Astrocyte (in vitro differentiated cells and primary cell): ENCODE measurements at regions not wholly inside any gene's neighbourhood (a gene's known extent, or its start where the extent isn't known, plus 50 kb on each side); places are given as distances from the start of the nearest gene placed in this dataset.

Source experiments
- DNase-seq: peaks from one replicate; pipeline ENCODE4 v3.0.0-alpha.2; 2010; ENCODE audit warnings: low read depth
- FAIRE-seq: peaks from 2 replicates; lab custom pipeline; 2011; peaks lifted over from hg19 to GRCh38; lab: Jason Lieb, UNC
- H2AFZ ChIP-seq: 2 replicates; pipeline ENCODE4 v1.6.0; 2012; ENCODE audit warnings: low read depth, low read length, inconsistent platforms
- H3K27ac ChIP-seq: 2 replicates; pipeline ENCODE4 v1.5.1; 2011; ENCODE audit warnings: low read depth, low read length, inconsistent platforms
- H3K27me3 ChIP-seq: 2 replicates; pipeline ENCODE4 v1.6.0; 2011; ENCODE audit warnings: low read length, inconsistent platforms; ENCODE audit not compliant: insufficient read depth
- H3K36me3 ChIP-seq: 2 replicates; pipeline ENCODE4 v1.5.1; 2011; ENCODE audit warnings: low read length, inconsistent platforms; ENCODE audit not compliant: insufficient read depth
- H3K4me1 ChIP-seq: 2 replicates; pipeline ENCODE4 v1.5.1; 2011; ENCODE audit warnings: low read length, inconsistent platforms; ENCODE audit not compliant: insufficient read depth
- H3K4me2 ChIP-seq: 2 replicates; pipeline ENCODE4 v1.6.0; 2012; ENCODE audit warnings: low read length, inconsistent platforms
- H3K4me3 ChIP-seq: 2 replicates; pipeline ENCODE4 v1.5.1; 2011; ENCODE audit warnings: low read depth, mild to moderate bottlenecking, low read length, inconsistent platforms; ENCODE audit not compliant: insufficient read depth
- H3K79me2 ChIP-seq: 2 replicates; pipeline ENCODE4 v1.6.0; 2012; ENCODE audit warnings: mild to moderate bottlenecking, low read length, inconsistent platforms; ENCODE audit not compliant: insufficient read depth
- H3K9ac ChIP-seq: 2 replicates; pipeline ENCODE4 v1.6.0; 2012; ENCODE audit warnings: mild to moderate bottlenecking, low read length, inconsistent platforms
- H3K9me3 ChIP-seq: 2 replicates; pipeline ENCODE4 v1.5.1; 2012; ENCODE audit warnings: low read depth, mild to moderate bottlenecking, low read length, inconsistent platforms; ENCODE audit not compliant: insufficient read depth
- H4K20me1 ChIP-seq: 2 replicates; pipeline ENCODE4 v1.6.0; 2012; ENCODE audit warnings: low read length, inconsistent platforms; ENCODE audit not compliant: insufficient read depth
- H3K27ac Mint-ChIP-seq: one replicate; pipeline ENCODE4 v1.8.0; 2021; ENCODE audit warnings: mild to moderate bottlenecking, mixed read lengths; ENCODE audit not compliant: unreplicated experiment
- H3K27me3 Mint-ChIP-seq: one replicate; pipeline ENCODE4 v1.8.0; 2021; ENCODE audit warnings: low read depth, mixed read lengths; ENCODE audit not compliant: unreplicated experiment
- H3K36me3 Mint-ChIP-seq: one replicate; pipeline ENCODE4 v1.8.0; 2021; ENCODE audit warnings: low read depth, mixed read lengths; ENCODE audit not compliant: unreplicated experiment
- H3K4me1 Mint-ChIP-seq: one replicate; pipeline ENCODE4 v1.8.0; 2021; ENCODE audit warnings: low read depth, mixed read lengths; ENCODE audit not compliant: unreplicated experiment
- H3K4me3 Mint-ChIP-seq: one replicate; pipeline ENCODE4 v1.8.0; 2021; ENCODE audit warnings: mild to moderate bottlenecking, moderate library complexity, mixed read lengths; ENCODE audit not compliant: unreplicated experiment
- H3K9me3 Mint-ChIP-seq: one replicate; pipeline ENCODE4 v1.8.0; 2021; ENCODE audit warnings: mild to moderate bottlenecking, mixed read lengths; ENCODE audit not compliant: unreplicated experiment
- EZH2 ChIP-seq: IDR thresholded peaks from 2 replicates; pipeline ENCODE4 v1.6.1; 2012; ENCODE audit warnings: mild to moderate bottlenecking, low read length, inconsistent platforms; ENCODE audit not compliant: insufficient read depth
- TF ChIP-seq, protein P1 (sequence below): IDR thresholded peaks from 2 replicates; pipeline ENCODE4 v1.5.1; 2011; ENCODE audit warnings: low read depth, mild to moderate bottlenecking, inconsistent platforms, low read length, moderate library complexity; ENCODE audit not compliant: insufficient read depth

DNA sequence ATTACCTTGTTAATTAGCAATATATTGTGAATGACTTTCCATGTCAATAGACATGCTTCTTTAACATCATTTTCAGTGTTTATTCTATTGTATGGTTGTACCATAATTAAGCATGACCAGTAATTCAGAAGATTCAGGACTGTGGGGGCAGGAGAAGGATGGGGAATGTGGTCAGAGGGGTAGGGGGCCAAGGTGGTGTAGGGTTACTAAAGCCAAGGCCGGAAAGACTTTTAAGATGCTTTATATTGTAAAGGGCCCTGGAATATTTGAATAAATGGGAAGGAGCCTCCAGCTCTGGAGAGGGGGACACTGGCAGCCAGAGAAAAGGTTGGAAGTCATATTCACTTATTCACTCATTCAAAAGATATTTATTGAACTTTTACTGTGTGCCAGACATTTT lies 115.7 kb downstream of the FGF18 start:
- H4K20me1 ChIP-seq: no peaks in the 10 kb centered on the region
- no peaks in the 10 kb centered on the region for H3K4me1 ChIP-seq
- H3K4me3 ChIP-seq: no peak overlapping the region
- Mint-ChIP-seq H3K4me3 (no peak overlapping the region), H3K27me3 (peaks cover 7% of the 10 kb centered on the region), H3K27ac (no peak overlapping the region), H3K4me1 (peaks cover 18% of the 10 kb centered on the region), H3K9me3 (no peaks in the 10 kb centered on the region), H3K36me3 (no peaks in the 10 kb centered on the region)
- H3K4me2 ChIP-seq: no peak overlapping the region
- FAIRE-seq (no peak), DNase-seq (no peak)
- no peak for TF ChIP-seq EZH2
- TF ChIP-seq, protein P1, sequence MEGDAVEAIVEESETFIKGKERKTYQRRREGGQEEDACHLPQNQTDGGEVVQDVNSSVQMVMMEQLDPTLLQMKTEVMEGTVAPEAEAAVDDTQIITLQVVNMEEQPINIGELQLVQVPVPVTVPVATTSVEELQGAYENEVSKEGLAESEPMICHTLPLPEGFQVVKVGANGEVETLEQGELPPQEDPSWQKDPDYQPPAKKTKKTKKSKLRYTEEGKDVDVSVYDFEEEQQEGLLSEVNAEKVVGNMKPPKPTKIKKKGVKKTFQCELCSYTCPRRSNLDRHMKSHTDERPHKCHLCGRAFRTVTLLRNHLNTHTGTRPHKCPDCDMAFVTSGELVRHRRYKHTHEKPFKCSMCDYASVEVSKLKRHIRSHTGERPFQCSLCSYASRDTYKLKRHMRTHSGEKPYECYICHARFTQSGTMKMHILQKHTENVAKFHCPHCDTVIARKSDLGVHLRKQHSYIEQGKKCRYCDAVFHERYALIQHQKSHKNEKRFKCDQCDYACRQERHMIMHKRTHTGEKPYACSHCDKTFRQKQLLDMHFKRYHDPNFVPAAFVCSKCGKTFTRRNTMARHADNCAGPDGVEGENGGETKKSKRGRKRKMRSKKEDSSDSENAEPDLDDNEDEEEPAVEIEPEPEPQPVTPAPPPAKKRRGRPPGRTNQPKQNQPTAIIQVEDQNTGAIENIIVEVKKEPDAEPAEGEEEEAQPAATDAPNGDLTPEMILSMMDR: no peak
- no peaks in the 10 kb centered on the region for H3K27me3 ChIP-seq
- H3K36me3 ChIP-seq: no peaks in the 10 kb centered on the region
- H3K79me2 ChIP-seq: no peaks in the 10 kb centered on the region
- H3K9ac ChIP-seq: no peak overlapping the region
- no peak overlapping the region for H2AFZ ChIP-seq
- no peak overlapping the region for H3K27ac ChIP-seq
- H3K9me3 ChIP-seq: no peaks in the 10 kb centered on the region

DNA sequence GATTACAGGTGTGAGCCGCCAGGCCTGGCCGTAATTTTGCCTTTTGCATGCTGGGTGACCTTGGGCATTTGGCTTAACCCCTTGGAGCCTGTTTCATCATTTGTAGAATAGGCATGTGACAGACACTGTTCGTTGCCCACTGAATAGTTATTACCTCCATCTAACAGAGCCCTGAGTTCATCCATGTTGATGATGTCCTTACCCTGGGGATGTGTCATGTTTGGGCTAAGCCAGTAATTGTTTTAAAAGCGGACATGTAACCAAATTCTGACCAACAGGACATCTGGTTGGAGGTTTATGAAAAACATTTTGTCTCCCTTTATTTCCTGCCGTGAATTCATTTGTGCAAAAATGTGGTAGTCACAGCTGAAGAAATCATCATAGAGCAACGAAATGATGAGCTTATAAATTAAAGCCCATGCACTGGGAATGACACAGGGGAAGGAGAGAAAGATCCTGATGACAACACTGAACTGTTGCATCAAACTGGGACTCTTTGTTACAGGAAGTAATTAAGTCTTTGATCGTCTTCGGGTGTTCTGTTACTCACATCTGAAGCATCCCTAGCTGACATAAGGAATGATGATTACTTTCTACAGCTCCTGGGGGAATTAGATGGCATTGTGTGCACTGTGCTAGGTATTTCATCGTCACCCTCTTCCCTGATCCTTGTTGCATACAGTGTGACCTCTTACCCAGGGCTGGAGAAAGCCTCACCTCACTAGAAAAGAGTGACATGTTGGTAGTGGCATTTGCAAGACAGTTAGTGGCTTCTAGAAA lies 117.8 kb downstream of the FGF18 start:
- no peaks in the 10 kb centered on the region for H3K9me3 ChIP-seq
- H2AFZ ChIP-seq: no peak overlapping the region
- H3K4me1 Mint-ChIP-seq: peaks cover 18% of the 10 kb centered on the region
- H3K4me2 ChIP-seq: no peak overlapping the region
- H3K4me1 ChIP-seq: no peaks in the 10 kb centered on the region
- no peak overlapping the region for H3K27ac Mint-ChIP-seq
- no peak overlapping the region for H3K27ac ChIP-seq
- DNase-seq: peak; percentile 25
- no peaks in the 10 kb centered on the region for H3K36me3 Mint-ChIP-seq
- no peak overlapping the region for H3K4me3 ChIP-seq
- H4K20me1 ChIP-seq: no peaks in the 10 kb centered on the region
- peaks cover 2% of the 10 kb centered on the region for H3K27me3 ChIP-seq
- no peak overlapping the region for H3K9ac ChIP-seq
- H3K4me3 Mint-ChIP-seq: no peak overlapping the region
- peaks cover 14% of the 10 kb centered on the region for H3K27me3 Mint-ChIP-seq
- no peaks in the 10 kb centered on the region for H3K9me3 Mint-ChIP-seq
- no peak for TF ChIP-seq EZH2
- TF ChIP-seq, protein P1: no peak
- H3K36me3 ChIP-seq: no peaks in the 10 kb centered on the region
- FAIRE-seq: no peak
- H3K79me2 ChIP-seq: no peaks in the 10 kb centered on the region

DNA sequence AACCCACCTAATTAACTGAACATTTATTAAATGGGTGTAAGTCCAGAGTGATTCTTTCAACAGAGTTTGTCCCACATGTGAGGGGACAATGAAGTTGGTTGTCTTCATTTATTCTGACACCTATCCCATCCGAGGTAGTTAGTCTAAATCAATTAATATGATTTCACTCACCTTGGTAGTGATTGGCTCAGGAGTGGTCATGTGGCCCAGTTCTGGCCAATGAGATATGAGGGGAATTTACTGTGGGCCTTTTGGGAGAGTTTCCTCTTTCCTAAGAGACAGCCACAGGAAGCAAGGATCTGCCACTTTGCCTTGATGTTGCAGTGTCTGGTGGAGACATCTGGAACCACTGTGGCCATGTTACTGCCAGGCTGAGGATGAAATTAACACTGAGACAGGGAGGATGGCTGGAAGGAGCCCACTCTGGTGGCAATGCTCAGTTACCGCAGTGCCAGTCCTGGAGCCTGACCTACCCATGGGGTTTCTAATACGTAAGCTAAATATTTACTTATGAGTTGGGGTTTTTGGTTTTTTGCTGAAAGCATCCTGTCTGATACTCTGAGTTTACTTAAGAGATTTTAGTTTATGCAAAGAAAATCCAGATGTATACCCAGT lies 118.6 kb downstream of the FGF18 start:
- DNase-seq: no peak
- H3K9me3 Mint-ChIP-seq: no peaks in the 10 kb centered on the region

More for the DNA sequence above, 118.6 kb downstream of the FGF18 start:
- no peaks in the 10 kb centered on the region for H4K20me1 ChIP-seq
- no peaks in the 10 kb centered on the region for H3K9me3 ChIP-seq
- no peaks in the 10 kb centered on the region for H3K4me1 ChIP-seq
- no peak overlapping the region for H3K9ac ChIP-seq
- Mint-ChIP-seq H3K4me3 (no peak overlapping the region), H3K27me3 (peaks cover 15% of the 10 kb centered on the region), H3K27ac (no peak overlapping the region), H3K36me3 (no peaks in the 10 kb centered on the region), H3K4me1 (peaks cover 18% of the 10 kb centered on the region)
- no peak for TF ChIP-seq EZH2
- TF ChIP-seq, protein P1: no peak
- H3K27me3 ChIP-seq: peaks cover 2% of the 10 kb centered on the region
- H3K79me2 ChIP-seq: no peaks in the 10 kb centered on the region
- no peaks in the 10 kb centered on the region for H3K36me3 ChIP-seq
- H3K4me3 ChIP-seq: no peak overlapping the region
- H3K27ac ChIP-seq: no peak overlapping the region
- H3K4me2 ChIP-seq: no peak overlapping the region
- no peak for FAIRE-seq
- H2AFZ ChIP-seq: no peak overlapping the region
